GM12878 (cell line): ENCODE measurements at regions not wholly inside any gene's neighbourhood (a gene's known extent, or its start where the extent isn't known, plus 50 kb on each side); places are given as distances from the start of the nearest gene placed in this dataset.

Source experiments
- ATAC-seq: fragments of 200-7000 bp; cut with Tn5 transposase; 3 replicates; pipeline ENCODE4 v1.9.1; 2020; ENCODE audit warnings: mild to moderate bottlenecking, moderate library complexity
- BruUV-seq: library from RNA; stranded (reverse); fragments of 400-500 nt; replicated peaks from 2 replicates; lab custom pipeline; 2021; lab: Mats Ljungman, UMichigan
- CTCF ChIA-PET: fragments of 300-600 bp; sonication (Branson Sonifier 250); formaldehyde crosslinking; extraction: SDS; loops from one replicate; lab custom pipeline; 2021; ENCODE audit warnings: inconsistent platforms; lab: Yijun Ruan, JAX
- POLR2A ChIA-PET: fragments of 350-600 bp; formaldehyde crosslinking; extraction: SDS; loops from one replicate; lab custom pipeline; 2021; ENCODE audit warnings: inconsistent platforms; lab: Charles Lee
- RAD21 ChIA-PET: fragments of 300-600 bp; sonication (Branson Sonifier 250); formaldehyde crosslinking; loops from one replicate; lab custom pipeline; 2023; ENCODE audit warnings: antibody characterized with exemption; ENCODE audit not compliant: unreplicated experiment; lab: Charles Lee
- SMC1A ChIA-PET: fragments of 300-600 bp; sonication (Branson Sonifier 250); formaldehyde crosslinking; loops from one replicate; lab custom pipeline; 2023; ENCODE audit not compliant: unreplicated experiment, uncharacterized antibody; lab: Charles Lee
- DNase-seq: peaks from one replicate; pipeline ENCODE4 v3.0.0-alpha.2; 2011; ENCODE audit warnings: low read depth, low spot score
- FAIRE-seq: peaks from 3 replicates; lab custom pipeline; 2011; peaks lifted over from hg19 to GRCh38; lab: Jason Lieb, UNC
- H2AFZ ChIP-seq: 2 replicates; pipeline ENCODE4 v1.6.0; 2011; ENCODE audit warnings: low read depth, low read length, control low read depth; ENCODE audit not compliant: control insufficient read depth
- H3K27ac ChIP-seq: 2 replicates; pipeline ENCODE4 v1.5.1; 2011; ENCODE audit warnings: control low read depth; ENCODE audit not compliant: control insufficient read depth, insufficient read depth
- H3K27me3 ChIP-seq, 2 experiments: replicated peaks in 1 of 2; 2 replicates each; pipeline versions ENCODE4 v1.6.0 to v1.6.1; 2011; ENCODE audit warnings: low read length in 1 of 2; ENCODE audit not compliant: control insufficient read depth in 2 of 2, insufficient read depth in 2 of 2
- H3K36me3 ChIP-seq, 2 experiments: 2 replicates each; pipeline ENCODE4 v1.5.1; 2011; ENCODE audit warnings: low read length in 1 of 2; ENCODE audit not compliant: control insufficient read depth in 2 of 2, insufficient read depth in 2 of 2
- H3K4me1 ChIP-seq: 2 replicates; pipeline ENCODE4 v1.6.1; 2011; ENCODE audit warnings: mild to moderate bottlenecking, low read length, moderate library complexity, mixed read lengths; ENCODE audit not compliant: control insufficient read depth, insufficient read depth
- H3K4me2 ChIP-seq: 2 replicates; pipeline ENCODE4 v1.6.0; 2011; ENCODE audit warnings: control low read depth; ENCODE audit not compliant: control insufficient read depth, insufficient read depth
- H3K4me3 ChIP-seq: fragments of 200-600 bp; sonication (generic); 2 replicates; pipeline ENCODE4 v1.5.1; 2016
- H3K79me2 ChIP-seq: 2 replicates; pipeline ENCODE4 v1.6.0; 2011; ENCODE audit warnings: low read length; ENCODE audit not compliant: control insufficient read depth, insufficient read depth
- H3K9ac ChIP-seq: 2 replicates; pipeline ENCODE4 v1.8.0; 2011; ENCODE audit warnings: low read length, control low read depth, mixed read lengths; ENCODE audit not compliant: control insufficient read depth, insufficient read depth
- H3K9me3 ChIP-seq: replicated peaks from 3 replicates; pipeline ENCODE4 v1.5.1; 2011; ENCODE audit warnings: mild to moderate bottlenecking, low read length; ENCODE audit not compliant: control insufficient read depth, insufficient read depth
- H4K20me1 ChIP-seq: 2 replicates; pipeline ENCODE4 v1.6.0; 2011; ENCODE audit not compliant: control insufficient read depth, insufficient read depth
- EED ChIP-seq: sonication (generic); IDR thresholded peaks from 2 replicates; pipeline ENCODE4 v1.6.1; 2016; ENCODE audit warnings: antibody characterized with exemption, low read depth
- HDGF ChIP-seq: fragments of 450-650 bp; IDR thresholded peaks from 2 replicates; pipeline ENCODE4 v1.6.1; 2016; ENCODE audit warnings: antibody characterized with exemption
- MEF2A ChIP-seq: IDR thresholded peaks from 2 replicates; pipeline ENCODE4 v1.6.1; 2011; ENCODE audit warnings: low read depth, mild to moderate bottlenecking, low read length, moderate library complexity; ENCODE audit not compliant: insufficient read depth
- NFXL1 ChIP-seq: fragments of 450-650 bp; IDR thresholded peaks from 2 replicates; pipeline ENCODE4 v1.6.1; 2017; ENCODE audit warnings: antibody characterized with exemption, mild to moderate bottlenecking, borderline replicate concordance
- PAX5 ChIP-seq: IDR thresholded peaks from 2 replicates; pipeline ENCODE4 v1.6.1; 2011; ENCODE audit warnings: low read depth, low read length, borderline replicate concordance
- POLR2A ChIP-seq: IDR thresholded peaks from 2 replicates; pipeline ENCODE4 v1.6.1; 2011; ENCODE audit warnings: low read depth, mild to moderate bottlenecking, low read length
- RBBP5 ChIP-seq: fragments of 200-600 bp; sonication (generic); conservative IDR thresholded peaks from 2 replicates; pipeline ENCODE4 v1.6.1; 2016
- RELA ChIP-seq: fragments of 450-650 bp; IDR thresholded peaks from 2 replicates; pipeline ENCODE4 v1.8.0; 2014; ENCODE audit warnings: borderline replicate concordance; ENCODE audit not compliant: partially characterized antibody
- ZNF217 ChIP-seq: fragments of 450-650 bp; IDR thresholded peaks from 2 replicates; pipeline ENCODE4 v1.6.1; 2017; ENCODE audit warnings: antibody characterized with exemption, mild to moderate bottlenecking
- ZNF384 ChIP-seq: IDR thresholded peaks from 2 replicates; pipeline ENCODE4 v1.6.1; 2012; ENCODE audit warnings: low read depth, mild to moderate bottlenecking, low read length, improper control_type of control experiment, borderline replicate concordance
- WGBS: methylation state at CpG from one replicate; pipeline ENCODE4 v1.1.6; 2016; ENCODE audit warnings: low lambda C conversion rate; ENCODE audit not compliant: insufficient replicate concordance, insufficient coverage; ENCODE audit errors: missing lambda C conversion rate; 5-methylcytosine and 5-hydroxymethylcytosine counted together
- in situ Hi-C: fragments of 300-500 bp; cut with MboI; formaldehyde crosslinking; loops from 9 replicates; pipeline ENCODE4 v1.14.3; 2018; ENCODE audit warnings: mixed read lengths
- intact Hi-C: fragments of 100-400 bp; cut with micrococcal nuclease; formaldehyde crosslinking; loops from one replicate; pipeline ENCODE4 v1.14.2; 2022; ENCODE audit not compliant: unreplicated experiment

DNA sequence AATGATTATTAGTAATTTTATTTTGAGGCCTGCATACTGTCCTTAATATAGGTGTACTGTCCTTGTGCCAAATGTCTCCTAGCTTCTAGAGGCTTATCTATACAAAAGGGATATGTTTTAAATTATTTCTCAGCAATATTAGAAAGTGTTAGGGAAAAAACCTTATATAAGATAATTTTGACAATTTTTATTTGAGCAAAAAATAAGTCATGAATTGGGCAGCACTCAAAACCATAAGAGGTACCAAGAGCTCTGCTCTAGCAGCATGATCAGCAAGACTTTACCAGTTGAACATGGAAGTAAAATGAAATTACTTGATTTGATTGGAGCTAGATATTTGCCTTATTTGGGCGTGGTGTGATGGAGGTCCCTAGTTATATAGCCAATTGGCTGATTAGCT is 157.1 kb downstream of the PTBP2 start:
- Histone ChIP-seq H3K36me3 (no peaks in the 10 kb centered on the region), H3K9ac (no peak overlapping the region), H3K4me3 (no peak overlapping the region), H2AFZ (no peak overlapping the region), H4K20me1 (no peaks in the 10 kb centered on the region), H3K79me2 (no peaks in the 10 kb centered on the region), H3K4me2 (no peak overlapping the region), H3K27ac (no peak overlapping the region), H3K4me1 (no peaks in the 10 kb centered on the region), H3K27me3 (no peaks in the 10 kb centered on the region), H3K9me3 (no peaks in the 10 kb centered on the region)
- BruUV-seq = no TSS peak
- ChIA-PET CTCF (no interaction called here), SMC1A (no interaction called here)
- intact Hi-C loops (no loop called here), in situ Hi-C loops (no loop called here)
- DNase-seq = no peak
- FAIRE-seq = no peak
- no peak for ATAC-seq
- WGBS = 0% methylated on average over 1 of the region's 1 CpG
- no peak for TF ChIP-seq MEF2A
- TF ChIP-seq HDGF = no peak
- TF ChIP-seq RBBP5 = no peak
- no peak for TF ChIP-seq POLR2A
- TF ChIP-seq PAX5 = no peak
- no peak for TF ChIP-seq NFXL1
- TF ChIP-seq, all 136 proteins: peak for 0
- RAD21 ChIA-PET = no interaction called here
- POLR2A ChIA-PET = no interaction called here

DNA sequence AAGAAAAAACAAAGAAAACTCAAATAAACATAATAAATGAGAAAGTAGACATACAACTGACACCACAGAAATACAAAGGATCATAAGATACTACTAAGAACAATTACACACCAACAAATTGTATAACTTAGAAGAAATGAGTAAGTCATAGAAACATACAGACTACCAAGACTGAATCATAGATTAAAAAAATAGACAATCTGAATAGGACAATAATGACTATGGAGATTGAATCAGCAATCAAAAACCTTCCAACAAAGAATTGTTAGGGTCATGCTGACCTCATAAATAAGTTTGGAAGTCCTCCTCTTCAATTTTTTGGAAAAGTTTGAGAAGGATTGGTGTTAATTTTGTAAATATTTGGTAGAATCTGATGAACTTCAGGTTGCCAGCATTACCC is 159.0 kb downstream of the PTBP2 start:
- in situ Hi-C loops = no loop called here
- Histone ChIP-seq H3K79me2 (no peaks in the 10 kb centered on the region), H3K9me3 (no peaks in the 10 kb centered on the region), H3K4me2 (no peak overlapping the region), H3K4me3 (no peak overlapping the region), H3K27me3 (no peaks in the 10 kb centered on the region), H3K36me3 (no peaks in the 10 kb centered on the region)
- ChIA-PET RAD21 (no interaction called here), POLR2A (no interaction called here)
- BruUV-seq = no TSS peak
- TF ChIP-seq EED = no peak
- no peak for TF ChIP-seq ZNF217
- TF ChIP-seq ZNF384 = no peak
- no peak for TF ChIP-seq RELA
- TF ChIP-seq, all 136 proteins: peak for 0
- DNase-seq (no peak), ATAC-seq (no peak), FAIRE-seq (no peak)
- H3K9ac ChIP-seq = no peak overlapping the region
- no peak overlapping the region for H2AFZ ChIP-seq
- H3K27ac ChIP-seq = no peak overlapping the region
- intact Hi-C loops = no loop called here
- SMC1A ChIA-PET = no interaction called here
- H3K4me1 ChIP-seq = no peaks in the 10 kb centered on the region
- CTCF ChIA-PET = no interaction called here
- H4K20me1 ChIP-seq = no peaks in the 10 kb centered on the region
